ENCODE measurements at regions not wholly inside any gene's neighbourhood (a gene's known extent, or its start where the extent isn't known, plus 50 kb on each side); places are given as distances from the start of the nearest gene placed in this dataset.

- TF ChIP-seq CBFB (CRISPR knock-in tag; IDR thresholded peaks at IDR 0.05; ENCODE audit: low read depth), result no peak
- TF ChIP-seq CTCF (IDR thresholded peaks at IDR 0.05), result no peak
- no peak for TF ChIP-seq SMAD3 (CRISPR knock-in tag; IDR thresholded peaks at IDR 0.05; ENCODE audit: borderline replicate concordance)
- TF ChIP-seq USF2 (CRISPR knock-in tag; IDR thresholded peaks at IDR 0.05), result no peak
- TF ChIP-seq AFF4 (CRISPR knock-in tag; IDR thresholded peaks at IDR 0.05; ENCODE audit: borderline replicate concordance), result no peak
- no peak for TF ChIP-seq IRF1 (CRISPR knock-in tag; IDR thresholded peaks at IDR 0.05)
Measured at GRCh38 chr16:65285128-65286048, 163.5 kb upstream of the CDH11 start.

All from WTC11 (cell line).